ENCODE measurements at regions not wholly inside any gene's neighbourhood (a gene's known extent, or its start where the extent isn't known, plus 50 kb on each side); places are given as distances from the start of the nearest gene placed in this dataset.

- no peak for TF ChIP-seq EZH2 (IDR thresholded peaks at IDR 0.05; ENCODE audit: insufficient read depth, poor library complexity, severe bottlenecking)
- no peak for TF ChIP-seq EZH2phosphoT487 (IDR thresholded peaks at IDR 0.05; ENCODE audit: insufficient read depth, low read depth)
Observed at GRCh38 chr7:84877943-84878570, 308.8 kb downstream of the SEMA3D start.

Measured in GM23248 (cell line).